Suprapubic skin (tissue), 4 donors: ENCODE measurements at regions not wholly inside any gene's neighbourhood (a gene's known extent, or its start where the extent isn't known, plus 50 kb on each side); places are given as distances from the start of the nearest gene placed in this dataset.
A peak's percentile ranks its signal among the peaks of the same experiment; 100 is the strongest.

Experiments
- DNase-seq, 2 donors: peaks; one replicate each; pipeline ENCODE4 v3.0.0-alpha.2; 2019; ENCODE audit warnings: low spot score in 2 of 2
- H3K27ac ChIP-seq: fragments of 200-600 bp; sonication (generic); one replicate; pipeline ENCODE4 v1.5.1; 2019
- H3K27me3 ChIP-seq: fragments of 200-600 bp; sonication (generic); one replicate; pipeline ENCODE4 v1.5.1; 2019
- H3K36me3 ChIP-seq: fragments of 200-600 bp; sonication (generic); one replicate; pipeline ENCODE4 v1.5.1; 2019
- H3K4me1 ChIP-seq: fragments of 200-600 bp; sonication (generic); one replicate; pipeline ENCODE4 v1.5.1; 2019
- H3K4me3 ChIP-seq: fragments of 200-600 bp; sonication (generic); one replicate; pipeline ENCODE4 v1.5.1; 2019; ENCODE audit warnings: mild to moderate bottlenecking
- H3K9me3 ChIP-seq: fragments of 200-600 bp; sonication (generic); one replicate; pipeline ENCODE4 v1.5.1; 2019
- CTCF ChIP-seq, 2 donors: fragments of 200-600 bp in 1 of 2; fragments of 450-650 bp in 1 of 2; sonication (generic) in 1 of 2; IDR thresholded peaks; one replicate each; pipeline ENCODE4 v1.5.1; 2016 to 2019; ENCODE audit warnings: antibody characterized with exemption in 2 of 2, mild to moderate bottlenecking in 1 of 2, moderate library complexity in 1 of 2
- EP300 ChIP-seq: sonication (generic); formaldehyde crosslinking; IDR thresholded peaks from one replicate; pipeline ENCODE4 v1.6.1; 2017; ENCODE audit warnings: antibody characterized with exemption
- POLR2A ChIP-seq, 2 donors: fragments of 450-650 bp; IDR thresholded peaks; one replicate each; pipeline ENCODE4 v1.6.1; 2017; ENCODE audit warnings: antibody characterized with exemption in 2 of 2, mild to moderate bottlenecking in 2 of 2, moderate library complexity in 2 of 2
- POLR2AphosphoS5 ChIP-seq, 3 donors: sonication (generic); formaldehyde crosslinking; IDR thresholded peaks; one replicate each; pipeline ENCODE4 v1.6.1; 2017; ENCODE audit warnings: antibody characterized with exemption in 3 of 3
- WGBS: methylation state at CpG from one replicate; pipeline ENCODE4 v1.1.5; 2018; 5-methylcytosine and 5-hydroxymethylcytosine counted together

- WGBS = 100% methylated on average over 4 of the region's 4 CpGs
- H3K9me3 ChIP-seq = peaks cover 4% of the 10 kb centered on the region
- no peak overlapping the region for H3K4me3 ChIP-seq
- H3K4me1 ChIP-seq = no peaks in the 10 kb centered on the region
- no peaks in the 10 kb centered on the region for H3K27me3 ChIP-seq
- TF ChIP-seq EP300 (no peak), POLR2AphosphoS5 (IDR thresholded peaks at IDR 0.05) (no peak), POLR2A (IDR thresholded peaks at IDR 0.05) (no peak), CTCF (IDR thresholded peaks at IDR 0.05) (no peak)
- no peak overlapping the region for H3K27ac ChIP-seq
- no peak for DNase-seq
- H3K36me3 ChIP-seq = no peaks in the 10 kb centered on the region
Observed at GRCh38 chr16:50440991-50441390, 72.2 kb upstream of the BRD7 start.

GRCh38 chr16:50440531-50440930, 71.7 kb upstream of the BRD7 start:
- TF ChIP-seq CTCF (IDR thresholded peaks at IDR 0.05) = no peak
- TF ChIP-seq POLR2AphosphoS5 (IDR thresholded peaks at IDR 0.05) = no peak
- no peak for TF ChIP-seq EP300
- no peak for TF ChIP-seq POLR2A (IDR thresholded peaks at IDR 0.05)
- H3K9me3 ChIP-seq = peaks cover 4% of the 10 kb centered on the region
- DNase-seq = no peak

GRCh38 chr16:50437769-50438437, 69.1 kb upstream of the BRD7 start:
- H3K4me3 ChIP-seq = no peak overlapping the region
- WGBS = 76% methylated on average over 13 of the region's 13 CpGs
- no peaks in the 10 kb centered on the region for H3K4me1 ChIP-seq
- no peaks in the 10 kb centered on the region for H3K36me3 ChIP-seq
- peak in 1 of 2 donors; percentile 69 for DNase-seq
- H3K27ac ChIP-seq = no peak overlapping the region
- no peaks in the 10 kb centered on the region for H3K27me3 ChIP-seq
- H3K9me3 ChIP-seq = peaks cover 4% of the 10 kb centered on the region
- no peak for TF ChIP-seq EP300
- no peak for TF ChIP-seq CTCF (IDR thresholded peaks at IDR 0.05)
- no peak for TF ChIP-seq POLR2A (IDR thresholded peaks at IDR 0.05)
- no peak for TF ChIP-seq POLR2AphosphoS5 (IDR thresholded peaks at IDR 0.05)

More at GRCh38 chr16:50440531-50440930, 71.7 kb upstream of the BRD7 start:
- H3K27ac ChIP-seq = no peak overlapping the region
- 96% methylated on average over 2 of the region's 2 CpGs for WGBS
- no peaks in the 10 kb centered on the region for H3K4me1 ChIP-seq
- no peaks in the 10 kb centered on the region for H3K36me3 ChIP-seq
- no peaks in the 10 kb centered on the region for H3K27me3 ChIP-seq
- no peak overlapping the region for H3K4me3 ChIP-seq

GRCh38 chr16:50436271-50436670, 67.5 kb upstream of the BRD7 start:
- no peak for TF ChIP-seq POLR2A (IDR thresholded peaks at IDR 0.05)
- TF ChIP-seq EP300 = no peak
- TF ChIP-seq CTCF (IDR thresholded peaks at IDR 0.05) = no peak
- TF ChIP-seq POLR2AphosphoS5 (IDR thresholded peaks at IDR 0.05) = no peak
- H3K9me3 ChIP-seq = peaks cover 4% of the 10 kb centered on the region
- no peak for DNase-seq
- no peaks in the 10 kb centered on the region for H3K27me3 ChIP-seq
- no peaks in the 10 kb centered on the region for H3K36me3 ChIP-seq
- no peak overlapping the region for H3K27ac ChIP-seq
- 93% methylated on average over 3 of the region's 3 CpGs for WGBS
- no peak overlapping the region for H3K4me3 ChIP-seq
- H3K4me1 ChIP-seq = no peaks in the 10 kb centered on the region

GRCh38 chr16:50434872-50435478, 66.2 kb upstream of the BRD7 start:
- DNase-seq = no peak
- TF ChIP-seq EP300 (no peak), POLR2AphosphoS5 (IDR thresholded peaks at IDR 0.05) (no peak), CTCF (IDR thresholded peaks at IDR 0.05) (no peak), POLR2A (IDR thresholded peaks at IDR 0.05) (no peak)
- Histone ChIP-seq H3K27ac (no peak overlapping the region), H3K36me3 (no peaks in the 10 kb centered on the region), H3K4me3 (no peak overlapping the region), H3K9me3 (peaks cover 4% of the 10 kb centered on the region), H3K27me3 (no peaks in the 10 kb centered on the region), H3K4me1 (no peaks in the 10 kb centered on the region)
- WGBS = 86% methylated on average over 7 of the region's 7 CpGs
